Liver (tissue), 8 donors: ENCODE measurements at regions not wholly inside any gene's neighbourhood (a gene's known extent, or its start where the extent isn't known, plus 50 kb on each side); places are given as distances from the start of the nearest gene placed in this dataset.
A peak's percentile ranks its signal among the peaks of the same experiment; 100 is the strongest.

Source experiments
- DNase-seq: peaks from one replicate; pipeline ENCODE4 v3.0.0-alpha.2; 2017; ENCODE audit warnings: low spot score
- H3K27ac ChIP-seq, 2 donors: one replicate each; pipeline ENCODE4 v1.7.0; 2013; ENCODE audit warnings: inconsistent platforms in 2 of 2, low read length in 2 of 2, control low read depth in 1 of 2, low read depth in 1 of 2, mild to moderate bottlenecking in 1 of 2
- H3K27me3 ChIP-seq, 4 donors: one replicate each; pipeline versions ENCODE4 v1.6.1 to v1.7.0; 2013; ENCODE audit warnings: low read length in 3 of 4, inconsistent platforms in 1 of 4, mild to moderate bottlenecking in 1 of 4, moderate library complexity in 1 of 4; ENCODE audit not compliant: control insufficient read depth in 4 of 4, insufficient read depth in 4 of 4
- H3K36me3 ChIP-seq, 4 donors: one replicate each; pipeline versions ENCODE4 v1.6.1 to v1.7.0; 2013; ENCODE audit warnings: low read length in 3 of 4, mild to moderate bottlenecking in 3 of 4, low read depth in 1 of 4, moderate library complexity in 1 of 4; ENCODE audit not compliant: control insufficient read depth in 4 of 4, insufficient read depth in 3 of 4
- H3K4me1 ChIP-seq, 4 donors: one replicate each; pipeline versions ENCODE4 v1.6.1 to v1.7.0; 2013; ENCODE audit warnings: low read length in 3 of 4, mild to moderate bottlenecking in 3 of 4, moderate library complexity in 1 of 4; ENCODE audit not compliant: control insufficient read depth in 4 of 4, insufficient read depth in 4 of 4
- H3K4me3 ChIP-seq, 3 donors: one replicate each; pipeline versions ENCODE4 v1.6.1 to v1.7.0; 2013; ENCODE audit warnings: low read length in 3 of 3, control low read depth in 1 of 3, low read depth in 1 of 3, mild to moderate bottlenecking in 1 of 3
- H3K9ac ChIP-seq, 2 donors: one replicate each; pipeline ENCODE4 v1.7.0; 2013; ENCODE audit warnings: low read length in 2 of 2, mild to moderate bottlenecking in 2 of 2, moderate library complexity in 2 of 2, control low read depth in 1 of 2, low read depth in 1 of 2
- H3K9me3 ChIP-seq, 4 donors: one replicate each; pipeline versions ENCODE4 v1.6.1 to v1.7.0; 2013; ENCODE audit warnings: low read length in 3 of 4; ENCODE audit not compliant: control insufficient read depth in 4 of 4
- CTCF ChIP-seq: fragments of 150-350 bp; IDR thresholded peaks from 2 replicates; pipeline ENCODE4 v1.5.1; 2017; ENCODE audit warnings: improper control_type of control experiment, low read depth, low read length; ENCODE audit not compliant: missing input control
- EGR1 ChIP-seq, 2 donors: IDR thresholded peaks; 2 replicates each; pipeline ENCODE4 v1.6.1; 2016 to 2018; ENCODE audit warnings: antibody characterized with exemption in 2 of 2, low read depth in 2 of 2
- FOXA2 ChIP-seq: IDR thresholded peaks from 2 replicates; pipeline ENCODE4 v1.6.1; 2016; ENCODE audit warnings: antibody characterized with exemption
- HNF4A ChIP-seq, 2 donors: conservative IDR thresholded peaks; 2 replicates each; pipeline ENCODE4 v1.6.1; 2016; ENCODE audit warnings: antibody characterized with exemption in 2 of 2, mild to moderate bottlenecking in 2 of 2
- HNF4G ChIP-seq: IDR thresholded peaks from 2 replicates; pipeline ENCODE4 v1.6.1; 2016; ENCODE audit warnings: antibody characterized with exemption
- JUND ChIP-seq, 2 donors: IDR thresholded peaks; 2 replicates each; pipeline ENCODE4 v1.6.1; 2016; ENCODE audit warnings: antibody characterized with exemption in 2 of 2
- MAX ChIP-seq: IDR thresholded peaks from 2 replicates; pipeline ENCODE4 v1.6.1; 2016; ENCODE audit warnings: antibody characterized with exemption
- RAD21 ChIP-seq, 2 donors: IDR thresholded peaks; 2 replicates each; pipeline ENCODE4 v1.6.1; 2016; ENCODE audit warnings: antibody characterized with exemption in 2 of 2, mild to moderate bottlenecking in 2 of 2
- RXRA ChIP-seq, 2 donors: IDR thresholded peaks; 2 replicates each; pipeline ENCODE4 v1.6.1; 2017 to 2018; ENCODE audit warnings: antibody characterized with exemption in 2 of 2, mild to moderate bottlenecking in 1 of 2
- SP1 ChIP-seq: IDR thresholded peaks from 2 replicates; pipeline ENCODE4 v1.6.1; 2018; ENCODE audit warnings: antibody characterized with exemption, mild to moderate bottlenecking
- YY1 ChIP-seq: IDR thresholded peaks from 2 replicates; pipeline ENCODE4 v1.6.1; 2016; ENCODE audit warnings: antibody characterized with exemption, mild to moderate bottlenecking
- WGBS: extraction: QIAGEN DNeasy Blood & Tissue Kit; methylation state at CpG from one replicate; pipeline ENCODE4 v1.1.7; 2013; 5-methylcytosine and 5-hydroxymethylcytosine counted together
- donor health status: healthy.
- donor health status: healthy.
- donor health status: healthy.
- donor health status: healthy.
- donor health status: healthy.

GRCh38 chr6:95357380-95358020, 219.8 kb upstream of the MANEA start:
- Histone ChIP-seq H3K9me3 (no peaks in the 10 kb centered on the region), H3K9ac (no peak overlapping the region), H3K4me1 (peaks cover 0 to 8% (median 2%) of the 10 kb centered on the region in 4 donors), H3K4me3 (no peak overlapping the region), H3K27me3 (no peaks in the 10 kb centered on the region), H3K27ac (no peak overlapping the region), H3K36me3 (no peaks in the 10 kb centered on the region)
- DNase-seq = no peak
- TF ChIP-seq HNF4A (conservative IDR thresholded peaks at IDR 0.05) (peak in 1 of 2 donors; percentile 8), YY1 (peak; percentile 15), RXRA (IDR thresholded peaks at IDR 0.05) (peak in 1 of 2 donors; percentile 21), EGR1 (IDR thresholded peaks at IDR 0.05; ENCODE audit: low read depth in 2 of 2) (no peak), MAX (peak; percentile 9), CTCF (no peak), FOXA2 (no peak)
- WGBS = 30% methylated on average over 4 of the region's 4 CpGs

GRCh38 chr6:95364016-95364604, 213.2 kb upstream of the MANEA start:
- TF ChIP-seq SP1 (no peak), RAD21 (IDR thresholded peaks at IDR 0.05) (peak; percentile 72 to 74), CTCF (peak; percentile 44)
- Histone ChIP-seq H3K36me3 (no peaks in the 10 kb centered on the region), H3K9ac (no peak overlapping the region), H3K9me3 (no peaks in the 10 kb centered on the region), H3K27ac (no peak overlapping the region), H3K4me3 (no peak overlapping the region), H3K27me3 (no peaks in the 10 kb centered on the region), H3K4me1 (peaks cover 0 to 5% (median 0%) of the 10 kb centered on the region in 4 donors)
- no peak for DNase-seq
- 49% methylated on average over 4 of the region's 4 CpGs for WGBS

- no peak for TF ChIP-seq YY1
- TF ChIP-seq HNF4G = no peak
- TF ChIP-seq FOXA2 = no peak
- TF ChIP-seq JUND (IDR thresholded peaks at IDR 0.05) = no peak
- TF ChIP-seq CTCF = no peak
- no peak for TF ChIP-seq RAD21 (IDR thresholded peaks at IDR 0.05)
- no peak for TF ChIP-seq MAX
- no peaks in the 10 kb centered on the region for H3K36me3 ChIP-seq
- no peaks in the 10 kb centered on the region for H3K9me3 ChIP-seq
- no peak overlapping the region for H3K9ac ChIP-seq
- no peaks in the 10 kb centered on the region for H3K27me3 ChIP-seq
- H3K4me1 ChIP-seq = peaks cover 0 to 5% (median 0%) of the 10 kb centered on the region in 4 donors
- WGBS = 85% methylated on average over 2 of the region's 2 CpGs
- no peak overlapping the region for H3K4me3 ChIP-seq
- no peak for DNase-seq
- no peak overlapping the region for H3K27ac ChIP-seq
Observed at GRCh38 chr6:95365454-95365853, 211.9 kb upstream of the MANEA start.
